ENCODE measurements at regions not wholly inside any gene's neighbourhood (a gene's known extent, or its start where the extent isn't known, plus 50 kb on each side); places are given as distances from the start of the nearest gene placed in this dataset.
"Not testable (repeated sequence)": the region's sequence is repeated elsewhere in the genome, so short reads cannot be mapped to it uniquely, and the experiment has no call there.

- TF ChIP-seq, protein P1, sequence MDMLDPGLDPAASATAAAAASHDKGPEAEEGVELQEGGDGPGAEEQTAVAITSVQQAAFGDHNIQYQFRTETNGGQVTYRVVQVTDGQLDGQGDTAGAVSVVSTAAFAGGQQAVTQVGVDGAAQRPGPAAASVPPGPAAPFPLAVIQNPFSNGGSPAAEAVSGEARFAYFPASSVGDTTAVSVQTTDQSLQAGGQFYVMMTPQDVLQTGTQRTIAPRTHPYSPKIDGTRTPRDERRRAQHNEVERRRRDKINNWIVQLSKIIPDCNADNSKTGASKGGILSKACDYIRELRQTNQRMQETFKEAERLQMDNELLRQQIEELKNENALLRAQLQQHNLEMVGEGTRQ (CRISPR knock-in tag; IDR thresholded peaks at IDR 0.05), result no peak
- no peak for TF ChIP-seq ATF3 (CRISPR knock-in tag; conservative IDR thresholded peaks at IDR 0.05)
- TF ChIP-seq, protein P2, sequence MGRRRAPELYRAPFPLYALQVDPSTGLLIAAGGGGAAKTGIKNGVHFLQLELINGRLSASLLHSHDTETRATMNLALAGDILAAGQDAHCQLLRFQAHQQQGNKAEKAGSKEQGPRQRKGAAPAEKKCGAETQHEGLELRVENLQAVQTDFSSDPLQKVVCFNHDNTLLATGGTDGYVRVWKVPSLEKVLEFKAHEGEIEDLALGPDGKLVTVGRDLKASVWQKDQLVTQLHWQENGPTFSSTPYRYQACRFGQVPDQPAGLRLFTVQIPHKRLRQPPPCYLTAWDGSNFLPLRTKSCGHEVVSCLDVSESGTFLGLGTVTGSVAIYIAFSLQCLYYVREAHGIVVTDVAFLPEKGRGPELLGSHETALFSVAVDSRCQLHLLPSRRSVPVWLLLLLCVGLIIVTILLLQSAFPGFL (CRISPR knock-in tag; IDR thresholded peaks at IDR 0.05; ENCODE audit: borderline replicate concordance), result no peak
Observed at GRCh38 chr5:87139795-87140194, 127.9 kb upstream of the RASA1 start (continued).

DNA sequence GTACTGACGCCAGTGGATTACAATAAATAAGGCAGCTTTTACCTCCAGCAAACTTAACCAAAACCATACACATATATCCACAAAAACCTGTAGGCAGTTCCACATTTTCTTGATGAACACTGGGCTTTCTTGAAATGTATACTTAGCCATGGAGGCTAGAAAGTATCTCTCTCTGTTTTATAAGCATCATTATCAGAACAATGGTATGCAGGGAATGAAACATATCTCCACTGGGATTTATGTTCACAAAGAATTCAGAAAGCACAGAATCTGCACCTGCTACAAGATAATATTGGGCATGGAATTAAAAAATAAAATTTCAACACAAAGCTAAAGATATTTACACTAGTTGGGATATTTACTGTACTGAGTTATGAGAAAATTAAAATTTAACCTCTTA is 126.1 kb upstream of the RASA1 start:
- peaks cover 7% of the 10 kb centered on the region; the same call in 1 of the 2 replicates for H3K4me1 Mint-ChIP-seq
- no peak overlapping the region for H3K4me3 Mint-ChIP-seq
- no peaks in the 10 kb centered on the region; the same call in 1 of the 2 replicates for H3K27me3 Mint-ChIP-seq (ENCODE audit: low read depth)
- DNase-seq (ENCODE audit: low spot score) (no peak), ATAC-seq (no peak)
- POLR2A ChIA-PET, result no interaction called here
- H3K27ac Mint-ChIP-seq, result no peak overlapping the region
- TF ChIP-seq NFATC4 (CRISPR knock-in tag; IDR thresholded peaks at IDR 0.05) (no peak), PRDM15 (CRISPR knock-in tag; IDR thresholded peaks at IDR 0.05) (no peak), ZNF512 (CRISPR knock-in tag; IDR thresholded peaks at IDR 0.05; ENCODE audit: borderline replicate concordance) (no peak), ZNF396 (CRISPR knock-in tag; IDR thresholded peaks at IDR 0.05; ENCODE audit: borderline replicate concordance) (no peak), SP1 (CRISPR knock-in tag; conservative IDR thresholded peaks at IDR 0.05) (no peak), TP53 (CRISPR knock-in tag; IDR thresholded peaks at IDR 0.05) (no peak), MYBL2 (CRISPR knock-in tag; IDR thresholded peaks at IDR 0.05) (no peak), ZNF416 (CRISPR knock-in tag; IDR thresholded peaks at IDR 0.05) (no peak)
- H3K9me3 Mint-ChIP-seq, result peaks cover 13% of the 10 kb centered on the region
- no peaks in the 10 kb centered on the region for H3K36me3 Mint-ChIP-seq
- CTCF ChIA-PET, result no interaction called here

DNA sequence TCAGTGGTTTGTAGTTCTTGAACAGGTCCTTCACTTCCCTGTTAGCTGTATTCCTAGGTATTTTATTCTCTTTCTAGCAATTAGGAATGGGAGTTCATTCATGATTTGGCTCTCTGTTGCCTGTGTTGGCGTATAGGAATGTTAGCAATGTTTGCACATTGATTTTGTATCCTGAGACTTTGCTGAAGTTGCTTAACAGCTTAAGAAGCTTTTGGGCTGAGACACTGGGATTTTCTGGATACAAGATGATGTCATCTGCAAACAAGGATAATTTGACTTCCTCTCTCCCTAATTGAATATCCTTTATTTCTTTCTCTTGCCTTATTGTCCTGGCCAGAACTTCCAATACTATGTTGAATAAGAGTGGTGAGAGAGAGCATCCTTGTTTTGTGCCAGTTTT is 121.8 kb upstream of the RASA1 start:
- ATAC-seq; H3K36me3 Mint-ChIP-seq; DNase-seq (ENCODE audit: low spot score); H3K4me3 Mint-ChIP-seq; POLR2A ChIA-PET; H3K27ac Mint-ChIP-seq; CTCF ChIA-PET; H3K27me3 Mint-ChIP-seq (ENCODE audit: low read depth); H3K4me1 Mint-ChIP-seq: not testable (repeated sequence)
- H3K9me3 Mint-ChIP-seq, result peaks cover 13% of the 10 kb centered on the region

DNA sequence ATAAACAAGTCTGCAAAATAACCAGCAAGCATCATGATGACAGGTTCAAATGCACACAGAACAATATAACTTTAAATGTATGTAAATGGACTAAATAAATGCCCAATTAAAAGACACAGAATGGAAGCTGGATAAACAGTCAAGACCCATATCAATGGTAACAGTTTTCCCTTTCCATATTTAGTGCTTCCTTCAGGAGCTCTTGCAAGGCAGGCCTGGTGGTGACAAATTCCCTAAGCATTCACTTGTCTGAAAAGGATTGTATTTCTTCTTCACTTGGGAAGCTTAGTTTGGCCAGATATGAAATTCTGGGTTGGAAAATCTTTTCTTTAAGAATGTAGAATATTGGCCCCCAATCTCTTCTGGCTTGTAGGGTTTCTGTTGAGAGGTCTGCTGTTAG is 120.2 kb upstream of the RASA1 start:
- Mint-ChIP-seq H3K4me1 (0 out of 2 replicates have a peak, but pooled peaks cover 1% of the 10 kb centered on the region), H3K9me3 (peaks cover 13% of the 10 kb centered on the region), H3K36me3 (no peaks in the 10 kb centered on the region), H3K27ac (no peak overlapping the region), H3K4me3 (no peak overlapping the region), H3K27me3 (ENCODE audit: low read depth) (no peaks in the 10 kb centered on the region; the same call in 1 of the 2 replicates)
- CTCF ChIA-PET, result no interaction called here
- DNase-seq (ENCODE audit: low spot score) (no peak), ATAC-seq (no peak)
- POLR2A ChIA-PET, result no interaction called here
- TF ChIP-seq TEAD1 (CRISPR knock-in tag; IDR thresholded peaks at IDR 0.05), result no peak
- TF ChIP-seq AFF4 (CRISPR knock-in tag; IDR thresholded peaks at IDR 0.05; ENCODE audit: borderline replicate concordance), result no peak
- no peak for TF ChIP-seq RORB (CRISPR knock-in tag; IDR thresholded peaks at IDR 0.05)
- no peak for TF ChIP-seq JUN (CRISPR knock-in tag; IDR thresholded peaks at IDR 0.05)
- TF ChIP-seq, protein P2 (CRISPR knock-in tag; IDR thresholded peaks at IDR 0.05; ENCODE audit: borderline replicate concordance), result no peak
